GM23338 (cell line): ENCODE measurements at regions not wholly inside any gene's neighbourhood (a gene's known extent, or its start where the extent isn't known, plus 50 kb on each side); places are given as distances from the start of the nearest gene placed in this dataset.

Source experiments
- ATAC-seq: fragments of 200-7000 bp; cut with Tn5 transposase; 3 replicates; pipeline ENCODE4 v1.9.1; 2020
- DNase-seq: peaks from one replicate; pipeline ENCODE4 v3.0.0-alpha.2; 2015; ENCODE audit warnings: low spot score
- H2AFZ ChIP-seq: fragments of 200-600 bp; sonication (generic); 2 replicates; pipeline ENCODE4 v1.8.0; 2016; ENCODE audit warnings: antibody characterized with exemption, mild to moderate bottlenecking, moderate library complexity
- H3F3A ChIP-seq: fragments of 200-600 bp; sonication (generic); replicated peaks from 2 replicates; pipeline ENCODE4 v1.8.0; 2017; ENCODE audit warnings: antibody characterized with exemption, mixed run types, low read depth
- H3K27ac ChIP-seq: fragments of 200-600 bp; sonication (generic); 2 replicates; pipeline ENCODE4 v1.6.1; 2016; ENCODE audit warnings: low read depth
- H3K27me3 ChIP-seq: fragments of 200-600 bp; sonication (generic); 2 replicates; pipeline ENCODE4 v1.8.0; 2016; ENCODE audit warnings: mild to moderate bottlenecking, mixed run types, moderate library complexity; ENCODE audit not compliant: insufficient read depth
- H3K36me3 ChIP-seq: fragments of 200-600 bp; sonication (generic); 2 replicates; pipeline ENCODE4 v1.8.0; 2016; ENCODE audit warnings: mild to moderate bottlenecking; ENCODE audit not compliant: insufficient read depth
- H3K4me1 ChIP-seq: fragments of 200-600 bp; sonication (generic); 2 replicates; pipeline ENCODE4 v1.8.0; 2016; ENCODE audit warnings: mild to moderate bottlenecking, moderate library complexity; ENCODE audit not compliant: insufficient read depth
- H3K4me2 ChIP-seq: fragments of 200-600 bp; sonication (generic); 2 replicates; pipeline ENCODE4 v1.7.1; 2017; ENCODE audit warnings: mixed run types
- H3K4me3 ChIP-seq: fragments of 200-600 bp; sonication (generic); 2 replicates; pipeline ENCODE4 v1.6.1; 2016; ENCODE audit warnings: mixed run types
- H3K79me2 ChIP-seq: fragments of 200-600 bp; sonication (generic); replicated peaks from 2 replicates; pipeline ENCODE4 v1.8.0; 2017; ENCODE audit warnings: mild to moderate bottlenecking; ENCODE audit not compliant: insufficient read depth
- H3K9me2 ChIP-seq: fragments of 200-600 bp; sonication (generic); 2 replicates; pipeline ENCODE4 v1.8.0; 2017; ENCODE audit not compliant: insufficient read depth
- H4K20me1 ChIP-seq: fragments of 200-600 bp; sonication (generic); replicated peaks from 2 replicates; pipeline ENCODE4 v1.8.0; 2017; ENCODE audit warnings: mild to moderate bottlenecking; ENCODE audit not compliant: insufficient read depth
- H3K27ac Mint-ChIP-seq: 2 replicates; pipeline ENCODE4 v1.8.0; 2020; ENCODE audit warnings: inconsistent platforms, mild to moderate bottlenecking, moderate library complexity, mixed read lengths
- H3K27me3 Mint-ChIP-seq: 3 replicates; pipeline ENCODE4 v1.8.0; 2022; ENCODE audit warnings: low read depth, mild to moderate bottlenecking, moderate library complexity, mixed read lengths, inconsistent platforms; ENCODE audit not compliant: insufficient read depth, poor library complexity
- H3K36me3 Mint-ChIP-seq: 3 replicates; pipeline ENCODE4 v1.8.0; 2021; ENCODE audit warnings: low read depth, mild to moderate bottlenecking, inconsistent platforms, moderate library complexity, mixed read lengths
- H3K4me1 Mint-ChIP-seq: 3 replicates; pipeline ENCODE4 v1.8.0; 2020; ENCODE audit warnings: mild to moderate bottlenecking, inconsistent platforms, mixed read lengths
- H3K4me3 Mint-ChIP-seq: 3 replicates; pipeline ENCODE4 v1.8.0; 2021; ENCODE audit warnings: moderate library complexity, mild to moderate bottlenecking, inconsistent platforms, mixed read lengths
- H3K9me3 Mint-ChIP-seq: 3 replicates; pipeline ENCODE4 v1.8.0; 2020; ENCODE audit warnings: moderate library complexity, mild to moderate bottlenecking, inconsistent platforms, mixed read lengths
- CREB1 ChIP-seq: fragments of 250-450 bp; sonication (Bioruptor Pico); IDR thresholded peaks from 2 replicates; pipeline ENCODE4 v1.5.0; 2020; ENCODE audit warnings: low read depth, mild to moderate bottlenecking, moderate library complexity
- EZH2 ChIP-seq: fragments of 200-600 bp; sonication (generic); IDR thresholded peaks from one replicate; pipeline ENCODE4 v1.8.0; 2017; ENCODE audit warnings: antibody characterized with exemption, mild to moderate bottlenecking, low read depth; ENCODE audit not compliant: unreplicated experiment
- EZH2phosphoT487 ChIP-seq: fragments of 200-600 bp; sonication (generic); IDR thresholded peaks from one replicate; pipeline ENCODE4 v1.8.1; 2018; ENCODE audit warnings: antibody characterized with exemption; ENCODE audit not compliant: unreplicated experiment
- JUNB ChIP-seq: IDR thresholded peaks from one replicate; pipeline ENCODE4 v1.6.1; 2016; ENCODE audit warnings: antibody characterized with exemption; ENCODE audit not compliant: unreplicated experiment
- NANOG ChIP-seq: IDR thresholded peaks from 2 replicates; pipeline ENCODE4 v1.6.1; 2016; ENCODE audit warnings: antibody characterized with exemption, borderline replicate concordance
- POLR2AphosphoS5 ChIP-seq: IDR thresholded peaks from 2 replicates; pipeline ENCODE4 v1.6.1; 2016; ENCODE audit warnings: antibody characterized with exemption, low read depth
- STAT1 ChIP-seq: IDR thresholded peaks from one replicate; pipeline ENCODE4 v1.6.1; 2016; ENCODE audit warnings: antibody characterized with exemption; ENCODE audit not compliant: unreplicated experiment
- ZNF114 ChIP-seq: fragments of 250-450 bp; sonication (Bioruptor Pico); IDR thresholded peaks from 2 replicates; pipeline ENCODE4 v1.5.0; 2020; ENCODE audit warnings: mild to moderate bottlenecking, moderate library complexity
- ZNF331 ChIP-seq: fragments of 250-450 bp; sonication (Bioruptor Pico); IDR thresholded peaks from 2 replicates; pipeline ENCODE4 v1.5.0; 2020; ENCODE audit warnings: low read depth, mild to moderate bottlenecking, moderate library complexity
- TF ChIP-seq, protein P1 (sequence below), 2 experiments: fragments of 200-600 bp in 1 of 2; sonication (generic) in 1 of 2; conservative IDR thresholded peaks; 2 replicates each; pipeline versions ENCODE4 v1.5.1 to v1.6.1; 2016 to 2017; ENCODE audit warnings: antibody characterized with exemption in 2 of 2, low read depth in 2 of 2, mild to moderate bottlenecking in 2 of 2, moderate library complexity in 1 of 2

DNA sequence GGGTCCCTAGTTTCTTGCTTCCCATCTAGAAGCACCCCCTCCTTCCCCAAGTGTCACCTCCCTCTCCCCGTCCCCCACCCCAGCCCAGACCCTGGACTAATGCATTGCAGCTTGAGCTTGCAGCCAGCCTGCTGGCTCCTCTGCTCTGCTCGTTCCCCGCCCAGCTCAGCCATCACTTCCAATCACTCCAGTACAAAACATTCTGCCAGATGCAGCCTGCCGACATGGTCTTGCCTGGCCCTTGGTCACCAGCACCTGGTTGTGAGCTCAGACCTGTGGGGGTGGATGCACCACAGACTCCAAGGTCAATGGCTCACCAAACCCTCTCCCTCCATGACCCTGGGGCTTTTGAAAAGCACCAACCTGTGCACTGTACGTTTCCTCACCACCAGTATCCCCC, 172.9 kb upstream of the SMIM23 start (continued):
- TF ChIP-seq ZNF331 (CRISPR knock-in tag) (no peak), CREB1 (CRISPR knock-in tag) (no peak), EZH2 (no peak), POLR2AphosphoS5 (no peak), STAT1 (no peak), JUNB (no peak), NANOG (no peak), ZNF114 (CRISPR knock-in tag) (no peak), EZH2phosphoT487 (no peak)
- TF ChIP-seq, protein P1, sequence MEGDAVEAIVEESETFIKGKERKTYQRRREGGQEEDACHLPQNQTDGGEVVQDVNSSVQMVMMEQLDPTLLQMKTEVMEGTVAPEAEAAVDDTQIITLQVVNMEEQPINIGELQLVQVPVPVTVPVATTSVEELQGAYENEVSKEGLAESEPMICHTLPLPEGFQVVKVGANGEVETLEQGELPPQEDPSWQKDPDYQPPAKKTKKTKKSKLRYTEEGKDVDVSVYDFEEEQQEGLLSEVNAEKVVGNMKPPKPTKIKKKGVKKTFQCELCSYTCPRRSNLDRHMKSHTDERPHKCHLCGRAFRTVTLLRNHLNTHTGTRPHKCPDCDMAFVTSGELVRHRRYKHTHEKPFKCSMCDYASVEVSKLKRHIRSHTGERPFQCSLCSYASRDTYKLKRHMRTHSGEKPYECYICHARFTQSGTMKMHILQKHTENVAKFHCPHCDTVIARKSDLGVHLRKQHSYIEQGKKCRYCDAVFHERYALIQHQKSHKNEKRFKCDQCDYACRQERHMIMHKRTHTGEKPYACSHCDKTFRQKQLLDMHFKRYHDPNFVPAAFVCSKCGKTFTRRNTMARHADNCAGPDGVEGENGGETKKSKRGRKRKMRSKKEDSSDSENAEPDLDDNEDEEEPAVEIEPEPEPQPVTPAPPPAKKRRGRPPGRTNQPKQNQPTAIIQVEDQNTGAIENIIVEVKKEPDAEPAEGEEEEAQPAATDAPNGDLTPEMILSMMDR (conservative IDR thresholded peaks at IDR 0.05; ENCODE audit: low read depth in 2 of 2) = no peak

GRCh38 chr5:171614511-171614910, 171.1 kb upstream of the SMIM23 start:
- Histone ChIP-seq H4K20me1 (no peaks in the 10 kb centered on the region), H3K4me3 (no peak overlapping the region), H3K27me3 (peaks cover 6% of the 10 kb centered on the region; the same call in 1 of the 2 replicates), H2AFZ (no peak overlapping the region), H3K27ac (no peak overlapping the region), H3K36me3 (no peaks in the 10 kb centered on the region), H3K79me2 (no peaks in the 10 kb centered on the region), H3F3A (no peaks in the 10 kb centered on the region), H3K4me2 (no peak overlapping the region), H3K9me2 (no peaks in the 10 kb centered on the region), H3K4me1 (peaks cover 13% of the 10 kb centered on the region; the same call in 1 of the 2 replicates)
- peaks cover 9% of the 10 kb centered on the region; the same call in 2 of the 3 replicates for H3K4me1 Mint-ChIP-seq
- TF ChIP-seq STAT1 (no peak), EZH2phosphoT487 (no peak), CREB1 (CRISPR knock-in tag) (no peak), POLR2AphosphoS5 (no peak), EZH2 (no peak), ZNF331 (CRISPR knock-in tag) (no peak)
- TF ChIP-seq, protein P1 (conservative IDR thresholded peaks at IDR 0.05; ENCODE audit: low read depth in 2 of 2) = no peak
- no peak for DNase-seq
- peaks cover 30% of the 10 kb centered on the region for H3K27me3 Mint-ChIP-seq
- H3K36me3 Mint-ChIP-seq = no peaks in the 10 kb centered on the region
- ATAC-seq = no peak
- H3K4me3 Mint-ChIP-seq = no peak overlapping the region
- H3K27ac Mint-ChIP-seq = no peak overlapping the region
- no peaks in the 10 kb centered on the region; the same call in 2 of the 3 replicates for H3K9me3 Mint-ChIP-seq
